ENCODE measurements at regions not wholly inside any gene's neighbourhood (a gene's known extent, or its start where the extent isn't known, plus 50 kb on each side); places are given as distances from the start of the nearest gene placed in this dataset.

GRCh38 chr6:119871520-119871919 lies 522.0 kb upstream of the MAN1A1 start:
- intact Hi-C loops (cut with micrococcal nuclease) (no loop called here), in situ Hi-C loops (cut with MboI) (no loop called here)
- Histone ChIP-seq H3K36me3 (ENCODE audit: control insufficient read depth, insufficient read depth, low read length) (no peaks in the 10 kb centered on the region), H3K79me2 (ENCODE audit: control insufficient read depth, insufficient read depth, low read length) (no peaks in the 10 kb centered on the region), H4K20me1 (replicated peaks; ENCODE audit: control insufficient read depth, insufficient read depth, low read length) (no peaks in the 10 kb centered on the region), H3K4me3 (no peak overlapping the region), H3K27ac (ENCODE audit: extremely low read depth, low read depth, low read length) (no peak overlapping the region), H3K9me1 (ENCODE audit: control insufficient read depth, insufficient read depth, low read length) (no peaks in the 10 kb centered on the region), H3K4me1 (replicated peaks in 1 of 2; ENCODE audit: control insufficient read depth in 2 of 2, insufficient read depth in 2 of 2, low read length in 2 of 2) (no peaks in the 10 kb centered on the region), H3K9me3 (replicated peaks; ENCODE audit: control insufficient read depth, insufficient read depth, low read depth, low read length) (no peaks in the 10 kb centered on the region), H2AFZ (ENCODE audit: low read depth, low read length) (no peak overlapping the region), H3K4me2 (ENCODE audit: insufficient read depth, low read length) (no peak overlapping the region), H3K27me3 (ENCODE audit: control insufficient read depth in 2 of 2, insufficient read depth in 2 of 2, low read length in 2 of 2) (no peaks in the 10 kb centered on the region), H3K9ac (ENCODE audit: insufficient read depth in 1 of 2, low read depth in 2 of 2, low read length in 2 of 2) (no peak overlapping the region)
- WGBS (ENCODE audit: insufficient coverage, low coverage, missing lambda C conversion rate), result 0% methylated on average over 2 of the region's 2 CpGs
- ATAC-seq (no peak), DNase-seq (ENCODE audit: extremely low read depth in 1 of 4, low spot score in 3 of 4) (no peak), FAIRE-seq (no peak)
- ChIA-PET POLR2A (no interaction called here), CTCF (ENCODE audit: low intra/inter-chr PET ratio) (no interaction called here)
- BruUV-seq (replicated peaks), result no TSS peak
- TF ChIP-seq CHD2 (IDR thresholded peaks at IDR 0.05; ENCODE audit: low read depth, low read length) (no peak), NFIC (IDR thresholded peaks at IDR 0.05) (no peak), TARDBP (IDR thresholded peaks at IDR 0.05) (no peak), OTX1 (CRISPR knock-in tag; IDR thresholded peaks at IDR 0.05) (no peak)

GRCh38 chr6:119865466-119866350 lies 516.1 kb upstream of the MAN1A1 start:
- FAIRE-seq, result no peak
- no peaks in the 10 kb centered on the region for H3K4me1 ChIP-seq (replicated peaks in 1 of 2; ENCODE audit: control insufficient read depth in 2 of 2, insufficient read depth in 2 of 2, low read length in 2 of 2)
- TF ChIP-seq PBX2 (CRISPR knock-in tag; IDR thresholded peaks at IDR 0.05; ENCODE audit: low read depth), result no peak
- TF ChIP-seq PBX2 (tag; conservative IDR thresholded peaks at IDR 0.05; ENCODE audit: low read depth), result no peak
- no peak for TF ChIP-seq GTF2B (IDR thresholded peaks at IDR 0.05; ENCODE audit: extremely low read depth, insufficient read length)
- TF ChIP-seq ARID3B (CRISPR knock-in tag; IDR thresholded peaks at IDR 0.05; ENCODE audit: borderline replicate concordance), result no peak
- no peak for TF ChIP-seq ZNF707 (CRISPR knock-in tag; conservative IDR thresholded peaks at IDR 0.05)
- no peak for TF ChIP-seq KAT7 (CRISPR knock-in tag; IDR thresholded peaks at IDR 0.05; ENCODE audit: borderline replicate concordance)
- TF ChIP-seq SMAD4 (CRISPR knock-in tag; conservative IDR thresholded peaks at IDR 0.05), result no peak

More at GRCh38 chr6:119865466-119866350, 516.1 kb upstream of the MAN1A1 start:
- no peak overlapping the region for H3K9ac ChIP-seq (ENCODE audit: insufficient read depth in 1 of 2, low read depth in 2 of 2, low read length in 2 of 2)
- no peak for ATAC-seq
- intact Hi-C loops (cut with micrococcal nuclease) (loop anchor here (10.0 kb wide), 1 partner anchor 511 kb away; no protein-coding TSS in a partner anchor), in situ Hi-C loops (cut with MboI) (no loop called here)
- no peaks in the 10 kb centered on the region for H3K36me3 ChIP-seq (ENCODE audit: control insufficient read depth, insufficient read depth, low read length)
- no peak for DNase-seq (ENCODE audit: extremely low read depth in 1 of 4, low spot score in 3 of 4)
- H3K79me2 ChIP-seq (ENCODE audit: control insufficient read depth, insufficient read depth, low read length), result no peaks in the 10 kb centered on the region
- 10% methylated on average over 3 of the region's 3 CpGs for WGBS (ENCODE audit: insufficient coverage, low coverage, missing lambda C conversion rate)
- H2AFZ ChIP-seq (ENCODE audit: low read depth, low read length), result no peak overlapping the region
- ChIA-PET CTCF (ENCODE audit: low intra/inter-chr PET ratio) (no interaction called here), POLR2A (no interaction called here)
- H3K9me3 ChIP-seq (replicated peaks; ENCODE audit: control insufficient read depth, insufficient read depth, low read depth, low read length), result no peaks in the 10 kb centered on the region
- no peaks in the 10 kb centered on the region for H4K20me1 ChIP-seq (replicated peaks; ENCODE audit: control insufficient read depth, insufficient read depth, low read length)
- H3K9me1 ChIP-seq (ENCODE audit: control insufficient read depth, insufficient read depth, low read length), result no peaks in the 10 kb centered on the region
- BruUV-seq (replicated peaks), result no TSS peak
- no peak overlapping the region for H3K4me2 ChIP-seq (ENCODE audit: insufficient read depth, low read length)
- no peak overlapping the region for H3K4me3 ChIP-seq
- no peak overlapping the region for H3K27ac ChIP-seq (ENCODE audit: extremely low read depth, low read depth, low read length)
- H3K27me3 ChIP-seq (ENCODE audit: control insufficient read depth in 2 of 2, insufficient read depth in 2 of 2, low read length in 2 of 2), result no peaks in the 10 kb centered on the region
